Caco-2 (cell line): ENCODE measurements at regions not wholly inside any gene's neighbourhood (a gene's known extent, or its start where the extent isn't known, plus 50 kb on each side); places are given as distances from the start of the nearest gene placed in this dataset.

Experiments used
- BruUV-seq: library from RNA; stranded (reverse); fragments of 400-500 nt; replicated peaks from 2 replicates; lab custom pipeline; 2021; lab: Mats Ljungman, UMichigan
- CTCF ChIA-PET: fragments of 300-600 bp; sonication (Branson Sonifier 250); formaldehyde crosslinking; loops from one replicate; lab custom pipeline; 2022; ENCODE audit warnings: antibody characterized with exemption; lab: Charles Lee
- POLR2A ChIA-PET: fragments of 300-600 bp; sonication (Branson Sonifier 250); formaldehyde crosslinking; loops from one replicate; lab custom pipeline; 2022; ENCODE audit warnings: antibody characterized with exemption; lab: Charles Lee
- DNase-seq, 2 experiments: peaks; one replicate each; pipeline versions ENCODE4 v3.0.0 to v3.0.0-alpha.2; 2020 to 2022
- H3K27me3 ChIP-seq: replicated peaks from 2 replicates; pipeline ENCODE4 v1.6.0; 2011; ENCODE audit warnings: low read length; ENCODE audit not compliant: control insufficient read depth, insufficient read depth
- H3K36me3 ChIP-seq: 2 replicates; pipeline ENCODE4 v1.5.1; 2011; ENCODE audit warnings: low read length; ENCODE audit not compliant: control insufficient read depth, insufficient read depth
- H3K4me1 ChIP-seq: fragments of 250-450 bp; sonication (Bioruptor Pico); 2 replicates; pipeline ENCODE4 v1.5.1; 2020; ENCODE audit warnings: mild to moderate bottlenecking
- H3K4me3 ChIP-seq: 2 replicates; pipeline ENCODE4 v1.5.1; 2011; ENCODE audit warnings: low read depth, mild to moderate bottlenecking, control low read depth, low read length
- H3K9me3 ChIP-seq: fragments of 250-450 bp; sonication (Bioruptor Pico); 2 replicates; pipeline ENCODE4 v1.5.1; 2020; ENCODE audit warnings: mild to moderate bottlenecking, moderate library complexity
- H3K27ac Mint-ChIP-seq: one replicate; pipeline ENCODE4 v1.8.0; 2022; ENCODE audit warnings: mixed read lengths; ENCODE audit not compliant: unreplicated experiment
- H3K27me3 Mint-ChIP-seq: one replicate; pipeline ENCODE4 v1.8.0; 2022; ENCODE audit warnings: mixed read lengths; ENCODE audit not compliant: insufficient read depth, unreplicated experiment
- H3K36me3 Mint-ChIP-seq: one replicate; pipeline ENCODE4 v1.8.0; 2022; ENCODE audit warnings: mild to moderate bottlenecking, mixed read lengths; ENCODE audit not compliant: insufficient read depth, unreplicated experiment
- H3K4me1 Mint-ChIP-seq: one replicate; pipeline ENCODE4 v1.8.0; 2022; ENCODE audit warnings: low read depth, mixed read lengths; ENCODE audit not compliant: unreplicated experiment
- H3K4me3 Mint-ChIP-seq: one replicate; pipeline ENCODE4 v1.8.0; 2022; ENCODE audit warnings: mild to moderate bottlenecking, moderate library complexity, mixed read lengths; ENCODE audit not compliant: unreplicated experiment
- H3K9me3 Mint-ChIP-seq: one replicate; pipeline ENCODE4 v1.8.0; 2022; ENCODE audit warnings: mixed read lengths; ENCODE audit not compliant: unreplicated experiment
- CTCF ChIP-seq, 2 experiments: fragments of 200-600 bp in 1 of 2; IDR thresholded peaks; 1 replicate in 1 of 2; 2 replicates in 1 of 2; pipeline versions ENCODE4 v1.5.1 to v1.8.0; 2011 to 2022; ENCODE audit warnings: antibody characterized with exemption in 1 of 2, control low read depth in 1 of 2, inconsistent platforms in 1 of 2, low read depth in 1 of 2, low read length in 1 of 2, mild to moderate bottlenecking in 1 of 2, moderate library complexity in 1 of 2; ENCODE audit not compliant: insufficient read depth in 1 of 2, severe bottlenecking in 1 of 2, unreplicated experiment in 1 of 2
- intact Hi-C: fragments of 100-400 bp; cut with micrococcal nuclease; formaldehyde crosslinking; loops from one replicate; pipeline ENCODE4 v1.10.0; 2022; ENCODE audit not compliant: unreplicated experiment

- Mint-ChIP-seq H3K9me3 (peaks cover 10% of the 10 kb centered on the region), H3K4me1 (no peaks in the 10 kb centered on the region), H3K27me3 (no peaks in the 10 kb centered on the region), H3K36me3 (no peaks in the 10 kb centered on the region), H3K4me3 (no peak overlapping the region), H3K27ac (no peak overlapping the region)
- Histone ChIP-seq H3K27me3 (no peaks in the 10 kb centered on the region), H3K36me3 (no peaks in the 10 kb centered on the region), H3K4me3 (no peak overlapping the region), H3K9me3 (no peaks in the 10 kb centered on the region; the same call in 1 of the 2 replicates), H3K4me1 (no peaks in the 10 kb centered on the region)
- no peak for TF ChIP-seq CTCF (IDR thresholded peaks at IDR 0.05; ENCODE audit: insufficient read depth in 1 of 2, low read depth in 1 of 2, low read length in 1 of 2, severe bottlenecking in 1 of 2, unreplicated experiment in 1 of 2)
- DNase-seq: no peak
- intact Hi-C loops: no loop called here
- no TSS peak for BruUV-seq
- ChIA-PET POLR2A (no interaction called here), CTCF (no interaction called here)
Measured at GRCh38 chr5:166377756-166378155, 1913.7 kb upstream of the WWC1 start.

GRCh38 chr5:166379517-166379916 lies 1911.9 kb upstream of the WWC1 start:
- intact Hi-C loops: no loop called here
- POLR2A ChIA-PET: no interaction called here

GRCh38 chr5:166382031-166382430 lies 1909.4 kb upstream of the WWC1 start:
- Histone ChIP-seq H3K27me3 (no peaks in the 10 kb centered on the region), H3K9me3 (peaks cover 2% of the 10 kb centered on the region; the same call in 1 of the 2 replicates), H3K36me3 (no peaks in the 10 kb centered on the region), H3K4me3 (no peak overlapping the region), H3K4me1 (no peaks in the 10 kb centered on the region)
- peaks cover 10% of the 10 kb centered on the region for H3K9me3 Mint-ChIP-seq
- BruUV-seq: no TSS peak
- TF ChIP-seq CTCF (IDR thresholded peaks at IDR 0.05; ENCODE audit: insufficient read depth in 1 of 2, low read depth in 1 of 2, low read length in 1 of 2, severe bottlenecking in 1 of 2, unreplicated experiment in 1 of 2): peak in 1 of 2 experiments; percentile 17
- intact Hi-C loops: no loop called here
- no peaks in the 10 kb centered on the region for H3K36me3 Mint-ChIP-seq
- POLR2A ChIA-PET: no interaction called here
- H3K4me3 Mint-ChIP-seq: no peak overlapping the region
- no peaks in the 10 kb centered on the region for H3K4me1 Mint-ChIP-seq
- no peaks in the 10 kb centered on the region for H3K27me3 Mint-ChIP-seq
- H3K27ac Mint-ChIP-seq: no peak overlapping the region
- CTCF ChIA-PET: no interaction called here
- DNase-seq: peak in 1 of 2 experiments; percentile 14

More at GRCh38 chr5:166379517-166379916, 1911.9 kb upstream of the WWC1 start:
- no peak overlapping the region for H3K27ac Mint-ChIP-seq
- BruUV-seq: no TSS peak
- Histone ChIP-seq H3K36me3 (no peaks in the 10 kb centered on the region), H3K4me1 (no peaks in the 10 kb centered on the region), H3K9me3 (no peaks in the 10 kb centered on the region; the same call in 1 of the 2 replicates), H3K4me3 (no peak overlapping the region), H3K27me3 (no peaks in the 10 kb centered on the region)
- H3K4me3 Mint-ChIP-seq: no peak overlapping the region
- CTCF ChIA-PET: no interaction called here
- no peak for TF ChIP-seq CTCF (IDR thresholded peaks at IDR 0.05; ENCODE audit: insufficient read depth in 1 of 2, low read depth in 1 of 2, low read length in 1 of 2, severe bottlenecking in 1 of 2, unreplicated experiment in 1 of 2)
- H3K36me3 Mint-ChIP-seq: no peaks in the 10 kb centered on the region
- H3K27me3 Mint-ChIP-seq: no peaks in the 10 kb centered on the region
- no peak for DNase-seq
- H3K4me1 Mint-ChIP-seq: no peaks in the 10 kb centered on the region
- peaks cover 10% of the 10 kb centered on the region for H3K9me3 Mint-ChIP-seq
